GM12864 (cell line): ENCODE measurements at regions not wholly inside any gene's neighbourhood (a gene's known extent, or its start where the extent isn't known, plus 50 kb on each side); places are given as distances from the start of the nearest gene placed in this dataset.

Source experiments
- DNase-seq: peaks from one replicate; pipeline ENCODE4 v3.0.0-alpha.2; 2011; ENCODE audit warnings: low read depth
- H3K4me3 ChIP-seq: 2 replicates; pipeline ENCODE4 v1.5.1; 2011; ENCODE audit warnings: mild to moderate bottlenecking, low read depth, low read length, control low read depth
- CTCF ChIP-seq: IDR thresholded peaks from 2 replicates; pipeline ENCODE4 v1.5.1; 2011; ENCODE audit warnings: low read depth, mild to moderate bottlenecking, moderate library complexity, low read length, control low read depth, inconsistent platforms; ENCODE audit errors: missing control alignments

GRCh38 chr6:122202576-122203137, 196.8 kb upstream of the HSF2 start:
- no peak for TF ChIP-seq CTCF
- no peak for DNase-seq
- H3K4me3 ChIP-seq = no peak overlapping the region

DNA sequence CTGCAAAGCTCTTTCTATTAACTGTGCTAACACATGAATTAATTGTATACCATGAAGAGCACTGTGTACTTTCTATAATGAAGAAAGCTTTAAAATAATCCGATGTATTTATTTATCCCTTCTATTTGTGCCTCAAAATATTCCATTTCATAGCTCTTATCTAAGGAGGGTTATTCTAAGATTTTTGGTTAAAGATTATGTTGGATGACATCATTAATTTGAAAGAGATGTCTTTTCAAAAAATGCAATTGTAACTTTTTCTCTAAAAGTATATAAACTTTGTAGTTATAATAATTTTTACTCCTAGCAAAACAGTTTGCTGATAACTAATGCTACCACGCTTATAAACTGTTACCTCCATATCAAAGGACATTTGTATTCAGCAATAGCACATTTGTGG, 192.4 kb upstream of the HSF2 start:
- no peak for TF ChIP-seq CTCF
- H3K4me3 ChIP-seq = no peak overlapping the region
- DNase-seq = no peak

GRCh38 chr6:122207794-122208193, 191.7 kb upstream of the HSF2 start:
- no peak for TF ChIP-seq CTCF

GRCh38 chr6:122214605-122215318, 184.7 kb upstream of the HSF2 start:
- TF ChIP-seq CTCF = no peak
- no peak overlapping the region for H3K4me3 ChIP-seq
- DNase-seq = no peak

More at GRCh38 chr6:122207794-122208193, 191.7 kb upstream of the HSF2 start:
- DNase-seq = no peak
- no peak overlapping the region for H3K4me3 ChIP-seq

DNA sequence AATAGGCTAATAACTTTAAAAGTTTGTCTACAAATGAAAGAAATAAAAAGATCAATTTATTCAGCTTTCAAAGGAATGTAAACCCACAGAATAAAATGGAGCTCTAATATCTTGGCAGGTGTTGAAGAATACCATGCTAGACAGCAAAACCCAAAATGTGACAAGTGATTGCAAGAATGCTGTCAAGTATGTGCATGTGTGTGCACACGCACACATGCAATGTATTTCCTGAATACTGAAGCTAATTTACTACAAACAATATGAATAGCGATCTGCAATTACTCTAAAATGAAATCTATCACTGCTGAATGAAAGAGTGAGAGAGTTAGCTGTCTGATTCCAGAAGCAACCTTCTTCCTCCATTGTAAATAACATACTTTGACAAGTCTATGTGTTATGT, 179.2 kb upstream of the HSF2 start:
- TF ChIP-seq CTCF = no peak
- no peak for DNase-seq
- H3K4me3 ChIP-seq = no peak overlapping the region

GRCh38 chr6:122222761-122223160, 176.7 kb upstream of the HSF2 start:
- no peak overlapping the region for H3K4me3 ChIP-seq
- no peak for TF ChIP-seq CTCF
- DNase-seq = no peak

GRCh38 chr6:122223251-122223650, 176.2 kb upstream of the HSF2 start:
- no peak for DNase-seq
- H3K4me3 ChIP-seq = no peak overlapping the region
- no peak for TF ChIP-seq CTCF
